HG02642 (cell line): ENCODE measurements at regions not wholly inside any gene's neighbourhood (a gene's known extent, or its start where the extent isn't known, plus 50 kb on each side); places are given as distances from the start of the nearest gene placed in this dataset.
"Not testable (repeated sequence)": the region's sequence is repeated elsewhere in the genome, so short reads cannot be mapped to it uniquely, and the experiment has no call there.

Source experiments
- ATAC-seq: cut with Tn5 transposase; IDR thresholded peaks from one replicate; pipeline ENCODE4 v1.9.1; 2021; ENCODE audit warnings: mild to moderate bottlenecking; ENCODE audit not compliant: unreplicated experiment, poor library complexity

- ATAC-seq = no peak
Measured at GRCh38 chr4:84151574-84151973, 347.5 kb downstream of the NKX6-1 start.

GRCh38 chr4:84150177-84150576 is 348.9 kb downstream of the NKX6-1 start:
- ATAC-seq = no peak

- no peak for ATAC-seq
Measured at GRCh38 chr4:84147831-84148230, 351.3 kb downstream of the NKX6-1 start.

GRCh38 chr4:84146300-84146959 is 352.7 kb downstream of the NKX6-1 start:
- ATAC-seq = no peak

- no peak for ATAC-seq
Measured at GRCh38 chr4:84145176-84145575, 353.9 kb downstream of the NKX6-1 start.

- not testable (repeated sequence) for ATAC-seq
Measured at GRCh38 chr4:84126911-84127310, 372.2 kb downstream of the NKX6-1 start.

GRCh38 chr4:84126061-84126787 is 372.9 kb downstream of the NKX6-1 start:
- ATAC-seq = no peak

- no peak for ATAC-seq
Measured at GRCh38 chr4:84110040-84110439, 389.1 kb downstream of the NKX6-1 start.

GRCh38 chr4:84101653-84102625 is 397.2 kb downstream of the NKX6-1 start:
- ATAC-seq = not testable (repeated sequence)

- ATAC-seq = no peak
Measured at GRCh38 chr4:84100071-84100470, 399.0 kb downstream of the NKX6-1 start.

- no peak for ATAC-seq
Measured at GRCh38 chr4:84099599-84099998, 399.5 kb downstream of the NKX6-1 start.

- ATAC-seq = no peak
Measured at GRCh38 chr4:84091266-84091665, 407.8 kb downstream of the NKX6-1 start.

- no peak for ATAC-seq
Measured at GRCh38 chr4:84089652-84090437, 409.2 kb downstream of the NKX6-1 start.

- no peak for ATAC-seq
Measured at GRCh38 chr4:84085986-84086385, 413.1 kb downstream of the NKX6-1 start.

GRCh38 chr4:84070289-84070688 is 428.8 kb downstream of the NKX6-1 start:
- ATAC-seq = no peak

- ATAC-seq = no peak
Measured at GRCh38 chr4:84063619-84064018, 435.5 kb downstream of the NKX6-1 start.

- ATAC-seq = no peak
Measured at GRCh38 chr4:84058201-84058600, 440.9 kb downstream of the NKX6-1 start.

- no peak for ATAC-seq
Measured at GRCh38 chr4:84051639-84052038, 447.5 kb downstream of the NKX6-1 start.

GRCh38 chr4:84051089-84051488 is 448.0 kb downstream of the NKX6-1 start:
- ATAC-seq = no peak

GRCh38 chr4:84050015-84050414 is 449.1 kb downstream of the NKX6-1 start:
- no peak for ATAC-seq
